Fibroblast of skin of right quadriceps (primary cell): ENCODE measurements at regions not wholly inside any gene's neighbourhood (a gene's known extent, or its start where the extent isn't known, plus 50 kb on each side); places are given as distances from the start of the nearest gene placed in this dataset.
"Not testable (repeated sequence)": the region's sequence is repeated elsewhere in the genome, so short reads cannot be mapped to it uniquely, and the experiment has no call there.

Experiments used
- DNase-seq: peaks from one replicate; pipeline ENCODE4 v3.0.0-alpha.2; 2013

DNA sequence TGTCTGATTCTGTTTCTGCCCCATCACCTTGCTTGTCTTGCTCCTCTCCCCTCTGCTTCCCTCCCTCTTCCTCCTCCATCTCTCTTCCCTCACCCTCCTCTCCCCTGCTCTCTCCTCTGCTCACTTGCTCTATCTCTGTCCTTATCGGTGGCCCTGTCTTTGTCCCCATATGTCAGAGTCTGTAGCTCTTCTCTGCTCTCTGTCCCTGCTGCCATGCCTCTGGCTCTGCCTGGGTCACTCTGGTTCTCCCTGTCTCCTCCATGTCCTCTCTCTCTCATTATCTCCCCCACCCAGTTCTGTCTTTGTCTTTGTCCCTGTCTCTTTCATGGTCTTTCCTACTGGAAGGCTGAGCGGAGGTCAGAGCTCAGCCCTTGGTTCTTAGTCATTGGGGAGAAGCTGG is 169.1 kb upstream of the NLRP1 start:
- no peak for DNase-seq

- DNase-seq, result no peak
These were observed 173.1 kb upstream of the NLRP1 start for GRCh38 chr17:5757314-5757907.

- DNase-seq, result peak; percentile 40
These were observed 174.3 kb upstream of the NLRP1 start for GRCh38 chr17:5758651-5759050.

- no peak for DNase-seq
These were observed 175.2 kb upstream of the NLRP1 start for GRCh38 chr17:5759501-5759925.

GRCh38 chr17:5762191-5762590 is 177.9 kb upstream of the NLRP1 start:
- no peak for DNase-seq

DNA sequence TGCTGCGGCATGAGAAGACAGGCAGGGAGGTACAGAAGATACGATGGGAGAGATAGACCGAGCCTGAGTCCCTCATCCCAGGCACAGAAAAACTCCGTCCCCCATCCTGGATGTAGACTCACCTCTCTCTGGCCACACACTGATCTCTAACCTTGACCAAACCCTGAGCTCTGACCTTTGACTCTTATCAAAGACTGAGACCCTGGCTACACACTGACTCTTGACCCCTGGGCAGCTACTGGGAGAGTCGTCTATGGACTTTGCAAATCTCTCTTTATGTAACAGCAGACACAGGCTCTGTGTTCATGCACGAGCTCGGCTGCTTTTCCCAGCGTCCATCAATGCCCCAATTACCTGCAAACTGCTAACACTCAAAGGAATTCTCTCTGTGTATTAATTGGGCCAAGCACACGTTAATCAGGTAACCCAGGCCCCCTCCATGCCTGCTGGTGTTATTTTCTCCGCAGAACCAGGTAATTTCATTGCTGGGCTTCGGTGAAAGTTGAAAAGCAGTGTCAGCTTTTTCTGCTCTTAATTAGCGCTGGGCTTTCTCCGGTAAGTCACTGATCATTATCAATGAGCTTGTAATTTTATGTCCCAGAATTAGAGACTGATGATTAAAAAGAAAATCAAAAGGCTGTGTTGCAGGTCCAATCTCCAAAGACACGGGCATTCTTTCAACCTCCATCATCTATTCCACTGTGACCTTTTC is 179.4 kb upstream of the NLRP1 start:
- DNase-seq, result no peak

GRCh38 chr17:5769593-5770354 is 185.5 kb upstream of the NLRP1 start:
- no peak for DNase-seq

DNA sequence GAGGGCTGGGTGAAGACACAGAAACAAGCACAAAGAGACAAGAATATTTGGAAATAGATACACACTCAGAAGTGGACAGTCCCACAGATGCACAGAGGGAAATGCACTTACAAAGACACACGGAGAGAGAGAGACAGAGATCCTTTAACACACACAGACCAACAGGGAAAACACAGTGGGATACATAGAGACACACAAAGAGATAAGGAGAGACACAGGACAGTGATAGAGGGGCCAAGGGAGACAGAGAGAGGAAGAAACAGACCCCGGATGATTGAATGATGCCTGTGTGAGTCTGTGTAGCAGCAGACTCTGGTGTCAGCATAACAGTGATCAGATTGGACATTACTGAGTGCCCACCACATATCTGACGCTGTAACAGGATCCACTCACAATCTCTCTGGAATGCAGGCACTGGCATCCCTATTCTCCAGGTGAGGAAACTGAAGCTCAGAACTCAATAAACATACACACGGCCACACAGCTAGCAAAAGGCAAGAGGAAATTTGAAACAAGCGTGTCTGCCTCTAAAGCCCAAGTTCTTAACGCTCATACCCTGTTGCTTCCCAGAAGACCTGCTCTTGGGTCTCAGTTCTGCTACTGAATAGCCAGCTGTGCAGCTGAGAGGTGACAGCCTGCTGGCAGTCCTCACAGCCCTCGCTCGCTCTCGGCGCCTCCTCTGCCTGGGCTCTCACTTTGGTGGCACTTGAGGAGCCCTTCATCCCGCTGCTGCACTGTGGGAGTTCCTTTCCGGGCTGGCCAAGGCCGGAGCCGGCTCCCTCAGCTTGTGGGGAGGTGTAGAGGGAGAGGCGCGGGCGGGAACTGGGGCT is 186.3 kb upstream of the NLRP1 start:
- no peak for DNase-seq

GRCh38 chr17:5771271-5771577 is 186.9 kb upstream of the NLRP1 start:
- DNase-seq, result not testable (repeated sequence)

DNA sequence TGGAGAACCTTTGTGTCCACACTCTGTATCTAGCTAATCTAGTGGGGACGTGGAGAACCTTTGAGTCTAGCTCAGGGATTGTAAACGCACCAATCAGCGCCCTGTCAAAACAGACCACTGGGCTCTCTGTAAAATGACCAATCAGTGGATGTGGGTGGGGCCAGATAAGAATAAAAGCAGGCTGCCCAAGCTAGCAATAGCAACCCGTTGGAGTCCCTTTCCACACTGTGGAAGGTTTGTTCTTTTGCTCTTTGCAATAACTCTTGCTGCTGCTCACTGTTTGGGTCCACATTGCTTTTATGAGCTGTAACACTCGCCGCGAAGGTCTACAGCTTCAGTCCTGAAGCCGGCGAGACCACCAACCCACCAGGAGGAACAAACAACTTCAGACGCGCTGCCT is 187.7 kb upstream of the NLRP1 start:
- not testable (repeated sequence) for DNase-seq

- peak; percentile 67 for DNase-seq
These were observed 188.4 kb upstream of the NLRP1 start for GRCh38 chr17:5772720-5773119.

GRCh38 chr17:5773816-5774360 is 189.6 kb upstream of the NLRP1 start:
- DNase-seq, result no peak

DNA sequence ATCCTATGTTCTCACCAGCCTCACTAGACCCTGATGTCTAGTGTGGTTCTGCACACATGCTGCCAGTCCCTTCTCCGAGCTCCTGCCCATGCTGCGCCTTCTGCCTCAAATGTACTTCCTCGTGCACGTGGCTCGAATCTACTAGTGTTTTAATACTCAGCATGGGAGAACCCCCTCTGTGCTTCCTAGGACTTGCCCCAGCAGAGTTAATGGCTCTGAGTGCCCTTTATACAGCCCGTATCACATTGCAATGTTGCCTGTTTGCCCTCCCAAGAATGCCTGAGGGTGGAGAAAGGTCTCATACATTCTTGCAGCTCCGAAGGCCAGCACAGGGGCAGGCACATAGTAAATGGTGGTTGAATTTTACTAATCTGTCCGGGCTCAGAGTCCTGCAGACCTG is 190.8 kb upstream of the NLRP1 start:
- DNase-seq, result no peak

- DNase-seq, result peak; percentile 82
These were observed 196.2 kb upstream of the NLRP1 start for GRCh38 chr17:5780476-5780875.

- DNase-seq, result no peak
These were observed 197.1 kb upstream of the NLRP1 start for GRCh38 chr17:5781236-5781927.

GRCh38 chr17:5783269-5783668 is 199.0 kb upstream of the NLRP1 start:
- no peak for DNase-seq

DNA sequence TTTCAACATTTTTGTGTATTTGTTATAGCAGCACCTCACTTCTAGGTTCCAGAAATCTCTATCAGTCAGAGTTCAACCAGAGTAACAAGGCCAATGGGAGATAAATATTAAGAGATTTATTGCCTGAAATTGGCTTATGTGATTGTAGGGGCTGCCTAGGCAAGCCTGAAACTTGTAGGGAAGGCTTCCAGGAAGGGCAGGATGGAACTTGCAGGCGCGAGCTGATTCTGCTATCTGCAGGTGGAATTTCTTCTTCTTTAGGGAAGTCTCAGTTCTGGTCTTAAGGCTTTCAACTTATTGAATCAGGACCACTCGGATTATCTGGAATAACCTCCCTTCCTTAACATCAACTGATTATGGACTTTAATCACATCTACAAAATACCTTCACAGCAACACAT is 199.5 kb upstream of the NLRP1 start:
- no peak for DNase-seq

GRCh38 chr17:5784791-5785190 is 200.5 kb upstream of the NLRP1 start:
- DNase-seq, result no peak

DNA sequence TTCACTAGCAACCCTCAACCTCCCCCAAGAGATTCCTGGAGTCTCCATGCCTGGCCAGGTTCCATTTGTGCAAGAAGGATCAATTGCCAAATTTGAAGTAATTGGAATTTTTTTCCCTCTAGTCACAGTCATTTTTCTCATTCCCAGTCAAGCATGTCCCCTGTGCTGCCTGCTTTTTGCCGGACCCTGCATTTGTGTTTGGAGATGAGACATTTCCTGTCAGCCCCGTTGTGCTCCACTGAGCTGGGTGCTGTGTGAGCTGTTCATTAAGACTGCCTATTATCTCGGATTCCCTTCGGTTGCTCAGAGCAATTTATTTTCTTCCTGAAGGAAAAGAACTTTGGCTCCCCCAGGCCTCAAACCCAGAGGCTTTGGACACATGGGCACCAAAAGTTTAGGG is 201.0 kb upstream of the NLRP1 start:
- DNase-seq, result peak; percentile 92

GRCh38 chr17:5785867-5786509 is 201.7 kb upstream of the NLRP1 start:
- peak; percentile 83 for DNase-seq

DNA sequence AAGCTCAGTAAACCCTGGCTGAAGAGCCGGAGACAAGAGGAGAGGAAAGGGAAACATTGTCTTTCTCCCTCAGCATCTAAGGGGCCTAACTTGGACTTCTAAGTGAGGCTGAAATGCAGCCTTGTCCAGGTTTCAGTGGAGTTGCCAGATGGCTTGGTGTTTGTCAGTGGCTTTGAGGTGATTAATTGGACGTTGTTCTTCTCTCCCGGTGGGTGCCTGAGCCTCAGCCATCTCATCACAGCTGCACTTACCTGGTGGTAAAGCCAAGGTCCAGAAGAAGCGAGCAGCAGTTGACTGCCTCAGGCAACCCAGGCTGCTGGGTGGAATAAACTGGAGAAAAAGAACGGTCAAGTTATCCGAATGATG is 202.2 kb upstream of the NLRP1 start:
- no peak for DNase-seq
